CD4-positive, alpha-beta T cell (primary cell): ENCODE measurements at regions not wholly inside any gene's neighbourhood (a gene's known extent, or its start where the extent isn't known, plus 50 kb on each side); places are given as distances from the start of the nearest gene placed in this dataset.
A peak's percentile ranks its signal among the peaks of the same experiment; 100 is the strongest.

Source experiments
- ATAC-seq: fragments of 200-7000 bp; cut with Tn5 transposase; one replicate; pipeline ENCODE4 v1.10.0; 2022; ENCODE audit warnings: mild to moderate bottlenecking; ENCODE audit not compliant: poor library complexity
- CTCF ChIA-PET: fragments of 350-600 bp; sonication (Branson Sonifier 250); formaldehyde crosslinking; loops from one replicate; lab custom pipeline; 2021; ENCODE audit warnings: antibody characterized with exemption, inconsistent platforms; lab: Charles Lee
- POLR2A ChIA-PET: fragments of 350-600 bp; sonication (Branson Sonifier 250); formaldehyde crosslinking; loops from one replicate; lab custom pipeline; 2021; ENCODE audit warnings: antibody characterized with exemption, inconsistent platforms; lab: Charles Lee
- DNase-seq, 14 experiments: peaks; one replicate each; pipeline ENCODE4 v3.0.0-alpha.2; 2013 to 2020; ENCODE audit warnings: mixed read lengths in 2 of 14
- H3K27ac ChIP-seq, 2 donors: one replicate each; pipeline versions ENCODE4 v1.5.1 to v1.7.0; 2013; ENCODE audit warnings: low read length in 2 of 2, low read depth in 1 of 2, mild to moderate bottlenecking in 1 of 2
- H3K27me3 ChIP-seq, 2 experiments: 1 replicate in 1 of 2; 2 replicates in 1 of 2; pipeline versions ENCODE4 v1.6.1 to v1.7.0; 2013; ENCODE audit warnings: low read length in 2 of 2, control low read depth in 1 of 2, mild to moderate bottlenecking in 1 of 2, moderate library complexity in 1 of 2; ENCODE audit not compliant: insufficient read depth in 2 of 2, control insufficient read depth in 1 of 2
- H3K36me3 ChIP-seq: one replicate; pipeline ENCODE4 v1.6.1; 2013; ENCODE audit warnings: low read length, control low read depth; ENCODE audit not compliant: insufficient read depth
- H3K4me1 ChIP-seq: one replicate; pipeline ENCODE4 v1.6.1; 2013; ENCODE audit warnings: low read length, control low read depth; ENCODE audit not compliant: insufficient read depth
- H3K4me3 ChIP-seq: one replicate; pipeline ENCODE4 v1.5.1; 2013; ENCODE audit warnings: mild to moderate bottlenecking, low read length, moderate library complexity
- H3K9me3 ChIP-seq, 2 experiments: 1 replicate in 1 of 2; 2 replicates in 1 of 2; pipeline versions ENCODE4 v1.6.1 to v1.7.0; 2013; ENCODE audit warnings: low read length in 2 of 2, mild to moderate bottlenecking in 2 of 2, control low read depth in 1 of 2, moderate library complexity in 1 of 2; ENCODE audit not compliant: control insufficient read depth in 1 of 2, insufficient read depth in 1 of 2
- H3K27ac Mint-ChIP-seq: one replicate; pipeline ENCODE4 v1.8.0; 2020; ENCODE audit warnings: mixed read lengths
- H3K27me3 Mint-ChIP-seq: one replicate; pipeline ENCODE4 v1.8.0; 2021; ENCODE audit warnings: mixed read lengths
- H3K36me3 Mint-ChIP-seq: one replicate; pipeline ENCODE4 v1.8.0; 2021; ENCODE audit warnings: low read depth, mixed read lengths
- H3K4me1 Mint-ChIP-seq: one replicate; pipeline ENCODE4 v1.8.0; 2021; ENCODE audit warnings: low read depth, mixed read lengths
- H3K4me3 Mint-ChIP-seq: one replicate; pipeline ENCODE4 v1.8.0; 2020; ENCODE audit warnings: mild to moderate bottlenecking, mixed read lengths
- H3K9me3 Mint-ChIP-seq: one replicate; pipeline ENCODE4 v1.8.0; 2020; ENCODE audit warnings: mixed read lengths
- CTCF ChIP-seq: fragments of 200-600 bp; IDR thresholded peaks from one replicate; pipeline ENCODE4 v1.8.0; 2022; ENCODE audit warnings: antibody characterized with exemption, mild to moderate bottlenecking
- intact Hi-C, 2 experiments: fragments of 100-400 bp; cut with DNase I in 1 of 2; cut with micrococcal nuclease in 1 of 2; formaldehyde crosslinking; loops; one replicate each; pipeline versions ENCODE4 v1.15.1 to v1.9.0; 2023 to 2025; cut with DNase I, micrococcal nuclease

- H3K36me3 Mint-ChIP-seq = no peaks in the 10 kb centered on the region
- CTCF ChIA-PET = interaction anchor here (0.6 to 1.6 kb wide), 7 partner anchors 9 to 471 kb away, joined by 3 to 15 read pairs (median 5); no protein-coding TSS in a partner anchor
- H3K9me3 Mint-ChIP-seq = no peaks in the 10 kb centered on the region
- Histone ChIP-seq H3K27ac (no peak overlapping the region), H3K9me3 (no peaks in the 10 kb centered on the region), H3K27me3 (no peaks in the 10 kb centered on the region), H3K4me1 (no peaks in the 10 kb centered on the region), H3K36me3 (no peaks in the 10 kb centered on the region), H3K4me3 (no peak overlapping the region)
- H3K4me1 Mint-ChIP-seq = no peaks in the 10 kb centered on the region
- intact Hi-C loops = loop anchor here in 1 of 2 experiments (10.0 kb wide), 1 partner anchor 248 kb away; no protein-coding TSS in a partner anchor
- H3K4me3 Mint-ChIP-seq = no peak overlapping the region
- DNase-seq (no peak), ATAC-seq (no peak)
- no peak overlapping the region for H3K27ac Mint-ChIP-seq
- peaks cover 11% of the 10 kb centered on the region for H3K27me3 Mint-ChIP-seq
- POLR2A ChIA-PET = interaction anchor here (1.3 kb wide), 1 partner anchor 13 kb away, joined by 3 read pairs; no protein-coding TSS in a partner anchor
- no peak for TF ChIP-seq CTCF
Measured at GRCh38 chr6:104526376-104526775, 333.3 kb downstream of the HACE1 start.

GRCh38 chr6:104525677-104526322, 333.9 kb downstream of the HACE1 start:
- ATAC-seq (peak; percentile 98), DNase-seq (peak; percentile 29 to 83 (median 43))
- H3K4me3 Mint-ChIP-seq = peak overlapping the region; percentile 55
- no peaks in the 10 kb centered on the region for H3K9me3 ChIP-seq
- CTCF ChIA-PET = interaction anchor here (0.6 to 1.6 kb wide), 7 partner anchors 9 to 471 kb away, joined by 3 to 15 read pairs (median 5); no protein-coding TSS in a partner anchor
- H3K27me3 Mint-ChIP-seq = peaks cover 11% of the 10 kb centered on the region
- POLR2A ChIA-PET = interaction anchor here (1.3 kb wide), 1 partner anchor 13 kb away, joined by 3 read pairs; no protein-coding TSS in a partner anchor
- H3K27ac ChIP-seq = no peak overlapping the region
- H3K4me1 ChIP-seq = no peaks in the 10 kb centered on the region
- no peaks in the 10 kb centered on the region for H3K9me3 Mint-ChIP-seq
- H3K27me3 ChIP-seq = no peaks in the 10 kb centered on the region
- intact Hi-C loops = loop anchor here in 1 of 2 experiments (10.0 kb wide), 1 partner anchor 249 kb away; no protein-coding TSS in a partner anchor
- no peak overlapping the region for H3K27ac Mint-ChIP-seq
- TF ChIP-seq CTCF = peak; percentile 91
- no peaks in the 10 kb centered on the region for H3K36me3 ChIP-seq
- H3K4me3 ChIP-seq = peak overlapping the region; percentile 28
- no peaks in the 10 kb centered on the region for H3K4me1 Mint-ChIP-seq
- H3K36me3 Mint-ChIP-seq = no peaks in the 10 kb centered on the region

- intact Hi-C loops = loop anchor here in 1 of 2 experiments (10.0 kb wide), 1 partner anchor 252 kb away; no protein-coding TSS in a partner anchor
- Mint-ChIP-seq H3K9me3 (no peaks in the 10 kb centered on the region), H3K36me3 (no peaks in the 10 kb centered on the region), H3K4me3 (no peak overlapping the region), H3K4me1 (no peaks in the 10 kb centered on the region), H3K27me3 (peaks cover 15% of the 10 kb centered on the region), H3K27ac (no peak overlapping the region)
- TF ChIP-seq CTCF = no peak
- no peak for ATAC-seq
- no peak overlapping the region for H3K27ac ChIP-seq
- H3K4me1 ChIP-seq = no peaks in the 10 kb centered on the region
- no peaks in the 10 kb centered on the region for H3K36me3 ChIP-seq
- H3K9me3 ChIP-seq = no peaks in the 10 kb centered on the region
- no peaks in the 10 kb centered on the region for H3K27me3 ChIP-seq
- DNase-seq = no peak
- CTCF ChIA-PET = no interaction called here
- no peak overlapping the region for H3K4me3 ChIP-seq
- POLR2A ChIA-PET = no interaction called here
Measured at GRCh38 chr6:104522533-104522932, 337.2 kb downstream of the HACE1 start.
